Dermis microvascular lymphatic vessel endothelial cell (primary cell): ENCODE measurements at regions not wholly inside any gene's neighbourhood (a gene's known extent, or its start where the extent isn't known, plus 50 kb on each side); places are given as distances from the start of the nearest gene placed in this dataset.

Source experiments
- DNase-seq, 2 donors: peaks; one replicate each; pipeline versions ENCODE4 v3.0.0 to v3.0.0-alpha.2; 2010; ENCODE audit warnings: low read depth in 2 of 2

GRCh38 chr3:14590569-14590968, 50.4 kb upstream of the GRIP2 start:
- DNase-seq: no peak

- no peak for DNase-seq
Measured at GRCh38 chr3:14592390-14592789, 52.2 kb upstream of the GRIP2 start.

GRCh38 chr3:14592836-14593235, 52.7 kb upstream of the GRIP2 start:
- no peak for DNase-seq

GRCh38 chr3:14594234-14594633, 54.1 kb upstream of the GRIP2 start:
- no peak for DNase-seq

GRCh38 chr3:14595561-14595960, 55.4 kb upstream of the GRIP2 start:
- DNase-seq: no peak

- DNase-seq: no peak
Measured at GRCh38 chr3:14597266-14597665, 54.3 kb upstream of the CCDC174 start.

- DNase-seq: peak; percentile 11 to 52
Measured at GRCh38 chr3:14598143-14598569, 53.4 kb upstream of the CCDC174 start.

GRCh38 chr3:14599488-14599887, 52.1 kb upstream of the CCDC174 start:
- no peak for DNase-seq

GRCh38 chr3:14600075-14600474, 51.5 kb upstream of the CCDC174 start:
- no peak for DNase-seq

- no peak for DNase-seq
Measured at GRCh38 chr3:14600856-14601610, 50.5 kb upstream of the CCDC174 start.

- no peak for DNase-seq
Measured at GRCh38 chr3:14601692-14602005, 49.9 kb upstream of the CCDC174 start.
